Naive B cell (primary cell): ENCODE measurements at regions not wholly inside any gene's neighbourhood (a gene's known extent, or its start where the extent isn't known, plus 50 kb on each side); places are given as distances from the start of the nearest gene placed in this dataset.

Experiments
- ATAC-seq, 2 donors: fragments of 150-1000 bp; cut with Tn5 transposase; 2 replicates each; pipeline ENCODE4 v1.10.0; 2021; ENCODE audit warnings: low read depth in 2 of 2, mild to moderate bottlenecking in 2 of 2, moderate library complexity in 2 of 2
- DNase-seq: peaks from one replicate; pipeline ENCODE4 v3.0.0; 2022
- H3K27ac Mint-ChIP-seq, 6 donors: one replicate each; pipeline ENCODE4 v1.8.0; 2020 to 2022; ENCODE audit warnings: mild to moderate bottlenecking in 6 of 6, mixed read lengths in 6 of 6, moderate library complexity in 5 of 6, inconsistent platforms in 2 of 6
- H3K27me3 Mint-ChIP-seq, 3 donors: one replicate each; pipeline ENCODE4 v1.8.0; 2021 to 2022; ENCODE audit warnings: mixed read lengths in 3 of 3, mild to moderate bottlenecking in 1 of 3
- H3K36me3 Mint-ChIP-seq, 2 donors: one replicate each; pipeline ENCODE4 v1.8.0; 2020 to 2022; ENCODE audit warnings: mixed read lengths in 2 of 2, inconsistent platforms in 1 of 2, mild to moderate bottlenecking in 1 of 2
- H3K4me1 Mint-ChIP-seq, 3 donors: one replicate each; pipeline ENCODE4 v1.8.0; 2020 to 2022; ENCODE audit warnings: mixed read lengths in 3 of 3, inconsistent platforms in 1 of 3, mild to moderate bottlenecking in 1 of 3, moderate library complexity in 1 of 3
- H3K4me3 Mint-ChIP-seq, 8 donors: one replicate each; pipeline ENCODE4 v1.8.0; 2020 to 2022; ENCODE audit warnings: mild to moderate bottlenecking in 8 of 8, mixed read lengths in 8 of 8, moderate library complexity in 8 of 8, inconsistent platforms in 2 of 8
- H3K9me3 Mint-ChIP-seq, 7 donors: one replicate each; pipeline ENCODE4 v1.8.0; 2020 to 2022; ENCODE audit warnings: mixed read lengths in 7 of 7, mild to moderate bottlenecking in 5 of 7, inconsistent platforms in 2 of 7, moderate library complexity in 1 of 7

DNA sequence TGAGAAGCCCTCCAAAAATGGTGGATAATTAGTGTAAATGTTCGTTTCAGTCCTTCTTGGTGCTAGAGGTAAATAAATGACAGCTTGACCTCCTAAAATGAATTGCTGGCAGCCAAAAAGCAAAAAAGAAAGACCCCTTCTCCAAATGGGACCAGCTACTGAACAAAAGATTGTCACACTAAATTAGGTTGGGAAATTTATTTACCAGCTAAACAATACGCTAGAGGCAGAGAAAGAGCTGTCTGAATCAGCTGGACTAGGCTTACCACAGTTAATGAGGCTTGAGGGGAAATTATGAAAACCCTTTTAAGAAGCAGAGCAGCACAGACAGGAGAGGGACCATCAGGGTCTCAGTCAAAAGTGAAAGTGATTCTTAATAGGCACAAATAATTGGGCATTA lies 498.9 kb downstream of the SUCLA2 start:
- Mint-ChIP-seq H3K27ac (no peak overlapping the region), H3K36me3 (no peaks in the 10 kb centered on the region), H3K27me3 (no peaks in the 10 kb centered on the region), H3K9me3 (peaks cover 0 to 5% (median 0%) of the 10 kb centered on the region in 7 donors), H3K4me3 (no peak overlapping the region), H3K4me1 (peaks cover 11 to 12% (median 11%) of the 10 kb centered on the region in 3 donors)
- DNase-seq (no peak), ATAC-seq (no peak)

DNA sequence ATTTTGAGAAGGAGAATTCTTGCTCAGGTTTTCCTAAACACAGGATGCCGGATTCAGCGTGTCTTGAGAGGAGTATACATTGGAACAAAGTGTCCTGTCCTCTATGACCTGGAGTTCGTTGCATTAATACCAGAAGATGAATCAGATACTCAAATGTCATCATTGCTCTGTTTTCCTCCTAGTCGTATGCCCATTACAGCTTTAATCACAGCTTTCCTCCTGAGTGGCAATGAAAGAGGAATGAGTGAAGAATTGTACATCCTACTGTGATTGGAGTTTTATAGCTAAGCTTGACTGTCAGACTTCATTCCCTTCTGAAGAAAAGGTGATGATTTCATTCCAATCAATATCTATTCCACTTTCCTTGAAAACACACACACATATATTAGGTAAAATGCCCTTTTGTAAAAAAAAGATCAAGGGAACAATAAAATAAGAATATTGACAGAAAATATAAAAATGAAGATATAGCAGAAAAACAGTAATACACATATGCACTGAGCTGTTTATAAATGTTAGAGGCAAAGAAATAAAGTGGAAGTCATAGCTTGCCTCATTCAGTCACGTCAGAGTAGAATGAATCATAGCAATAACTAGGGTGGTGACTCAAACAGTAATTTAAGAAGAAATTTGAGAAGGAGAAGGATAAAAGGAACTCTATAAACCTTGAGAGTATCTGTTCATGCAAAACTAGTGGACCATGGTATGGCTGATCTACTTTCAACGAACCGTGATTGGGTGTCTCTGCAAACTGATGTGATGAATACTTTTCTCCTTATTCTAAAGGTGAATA lies 501.5 kb downstream of the SUCLA2 start:
- no peak for DNase-seq
- peaks cover 11 to 12% (median 11%) of the 10 kb centered on the region in 3 donors for H3K4me1 Mint-ChIP-seq
- H3K27ac Mint-ChIP-seq: peak overlapping the region in 1 of 6 donors; percentile 47
- H3K36me3 Mint-ChIP-seq: no peaks in the 10 kb centered on the region
- ATAC-seq: no peak
- no peaks in the 10 kb centered on the region for H3K27me3 Mint-ChIP-seq
- no peak overlapping the region for H3K4me3 Mint-ChIP-seq
- peaks cover 0 to 11% (median 0%) of the 10 kb centered on the region in 7 donors for H3K9me3 Mint-ChIP-seq

DNA sequence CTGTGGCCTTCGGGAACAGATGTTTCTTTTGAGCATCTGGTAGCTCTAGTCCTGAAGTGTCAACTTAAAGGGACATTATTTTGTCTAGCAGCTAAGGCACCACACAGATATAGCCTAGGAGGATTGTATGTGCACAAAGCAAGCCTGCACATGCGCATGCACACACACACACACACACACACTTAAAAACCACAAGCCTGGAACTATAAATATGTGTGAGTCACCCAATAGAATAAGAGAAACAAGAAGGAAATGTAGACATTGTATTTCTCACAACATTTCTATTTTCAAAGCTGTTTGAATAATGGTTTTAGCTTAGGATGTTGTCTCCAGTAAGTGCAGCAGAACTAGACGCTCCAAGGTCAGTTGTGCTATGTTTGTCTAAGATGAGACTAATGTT lies 516.5 kb downstream of the SUCLA2 start:
- H3K27me3 Mint-ChIP-seq: no peaks in the 10 kb centered on the region
- DNase-seq (no peak), ATAC-seq (no peak)
- H3K4me1 Mint-ChIP-seq: no peaks in the 10 kb centered on the region
- H3K4me3 Mint-ChIP-seq: no peak overlapping the region
- no peak overlapping the region for H3K27ac Mint-ChIP-seq
- no peaks in the 10 kb centered on the region for H3K36me3 Mint-ChIP-seq
- H3K9me3 Mint-ChIP-seq: no peaks in the 10 kb centered on the region

DNA sequence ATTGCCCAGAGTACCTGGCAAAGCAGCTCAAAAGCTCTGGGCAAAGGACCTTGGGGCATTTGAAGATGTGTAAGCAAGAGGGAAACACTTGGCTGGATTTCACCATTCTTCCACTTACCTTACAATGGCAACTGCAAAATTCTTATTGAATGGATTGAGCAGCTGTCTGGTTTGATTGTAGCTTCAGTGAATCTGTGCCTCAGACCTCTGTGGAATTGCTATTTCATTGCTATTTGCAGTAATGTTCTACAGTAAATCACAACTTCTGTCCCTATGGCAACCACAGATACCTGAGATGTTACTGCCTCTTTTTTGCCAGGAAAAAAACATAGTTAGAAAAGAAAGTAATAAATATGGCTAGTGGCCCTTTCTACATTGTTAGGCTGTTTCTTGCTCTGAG lies 519.5 kb downstream of the SUCLA2 start:
- Mint-ChIP-seq H3K4me1 (no peaks in the 10 kb centered on the region), H3K27ac (no peak overlapping the region), H3K27me3 (no peaks in the 10 kb centered on the region), H3K36me3 (no peaks in the 10 kb centered on the region), H3K9me3 (peaks cover 0 to 5% (median 0%) of the 10 kb centered on the region in 7 donors), H3K4me3 (no peak overlapping the region)
- no peak for ATAC-seq
- no peak for DNase-seq

DNA sequence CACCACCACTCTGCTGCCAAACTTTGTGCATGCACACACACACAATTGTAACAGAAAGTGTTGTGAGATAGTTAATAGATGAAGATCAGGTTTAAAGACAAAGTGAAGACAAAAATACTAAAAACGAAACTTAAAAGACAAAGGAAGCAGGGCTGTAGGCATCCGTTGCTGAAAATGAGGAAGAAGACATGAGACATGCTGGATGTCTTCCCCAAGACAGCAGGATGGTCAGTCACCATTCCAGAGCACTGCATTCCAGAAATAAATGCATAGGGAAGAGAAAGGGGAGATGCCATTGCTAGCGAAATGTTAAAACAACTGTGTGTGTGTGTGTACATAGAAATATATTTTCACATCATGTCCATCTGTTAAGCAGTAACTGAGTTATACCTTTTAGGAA lies 520.1 kb downstream of the SUCLA2 start:
- DNase-seq: no peak
- Mint-ChIP-seq H3K9me3 (peaks cover 0 to 5% (median 0%) of the 10 kb centered on the region in 7 donors), H3K27ac (no peak overlapping the region), H3K36me3 (no peaks in the 10 kb centered on the region), H3K27me3 (no peaks in the 10 kb centered on the region), H3K4me1 (no peaks in the 10 kb centered on the region), H3K4me3 (no peak overlapping the region)
- no peak for ATAC-seq

DNA sequence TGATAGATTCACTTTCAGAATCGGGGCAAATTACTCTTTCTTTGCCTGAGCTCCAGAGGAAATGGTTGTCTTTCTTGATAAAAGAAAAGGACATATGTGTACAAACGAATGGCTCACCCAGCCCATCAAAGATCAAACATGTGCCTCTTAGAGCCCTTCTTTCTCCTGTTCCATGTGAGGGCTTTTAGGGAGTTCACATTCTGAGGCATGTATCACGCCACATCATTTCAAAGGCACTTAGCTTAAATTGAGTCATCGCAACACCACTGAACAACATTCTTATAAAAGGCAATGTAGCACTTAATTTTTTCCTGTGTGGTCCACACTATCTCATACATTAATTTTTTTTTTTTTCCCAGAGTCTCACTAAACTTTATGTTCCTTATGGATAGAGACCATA lies 521.0 kb downstream of the SUCLA2 start:
- H3K36me3 Mint-ChIP-seq: no peaks in the 10 kb centered on the region
- no peak for ATAC-seq
- peaks cover 0 to 5% (median 0%) of the 10 kb centered on the region in 7 donors for H3K9me3 Mint-ChIP-seq
- no peak for DNase-seq
- no peak overlapping the region for H3K27ac Mint-ChIP-seq
- no peaks in the 10 kb centered on the region for H3K27me3 Mint-ChIP-seq
- no peaks in the 10 kb centered on the region for H3K4me1 Mint-ChIP-seq
- no peak overlapping the region for H3K4me3 Mint-ChIP-seq

DNA sequence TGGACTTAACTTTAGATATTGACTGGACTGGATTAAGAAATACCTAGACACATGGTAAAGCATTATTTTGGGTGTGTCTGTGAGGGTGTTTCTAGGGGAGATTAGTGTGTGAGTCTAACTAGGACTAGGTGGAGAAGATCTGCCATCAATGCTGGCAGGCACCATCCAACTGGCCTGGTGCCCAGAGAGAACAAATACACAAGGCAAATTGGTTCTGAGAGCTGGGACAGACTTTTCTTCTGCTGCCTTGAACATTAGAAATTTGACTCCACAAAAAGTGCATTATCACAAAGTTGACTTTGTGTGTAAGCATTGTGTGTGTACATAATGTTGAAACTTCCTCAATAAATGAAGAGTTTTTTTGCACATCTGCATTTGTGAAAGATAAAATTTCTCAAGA lies 522.1 kb downstream of the SUCLA2 start:
- ATAC-seq: no peak
- peaks cover 0 to 5% (median 0%) of the 10 kb centered on the region in 7 donors for H3K9me3 Mint-ChIP-seq

DNA sequence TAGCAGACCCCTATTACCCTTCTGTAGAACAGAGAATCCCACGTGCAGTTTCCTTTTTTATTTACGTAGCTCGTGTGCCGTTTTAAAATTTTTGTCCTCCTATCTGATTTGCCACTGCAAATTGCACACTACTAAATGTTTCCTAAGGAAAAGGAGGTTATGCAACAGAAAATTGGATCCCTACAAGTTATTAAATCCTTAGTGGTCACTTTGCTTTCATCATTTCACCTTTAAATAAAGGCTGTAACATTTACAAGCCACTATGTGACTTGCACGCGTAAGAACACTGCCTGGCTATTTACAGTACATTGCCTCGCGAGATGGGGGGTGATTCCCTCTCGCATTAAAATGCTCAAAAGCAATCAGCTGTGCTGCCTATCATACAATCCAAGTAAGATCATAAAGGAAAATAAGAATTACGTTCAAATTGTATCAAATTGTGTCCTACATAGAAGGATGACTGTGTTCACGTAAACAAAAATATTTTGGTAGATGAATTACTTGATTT lies 525.6 kb downstream of the SUCLA2 start:
- H3K27me3 Mint-ChIP-seq: peaks cover 0 to 6% (median 0%) of the 10 kb centered on the region in 3 donors
- no peak overlapping the region for H3K4me3 Mint-ChIP-seq
- no peaks in the 10 kb centered on the region for H3K36me3 Mint-ChIP-seq
- ATAC-seq: no peak
- no peak overlapping the region for H3K27ac Mint-ChIP-seq
- no peaks in the 10 kb centered on the region for H3K4me1 Mint-ChIP-seq
- DNase-seq: no peak
- peaks cover 0 to 5% (median 0%) of the 10 kb centered on the region in 7 donors for H3K9me3 Mint-ChIP-seq

More for the DNA sequence above, 522.1 kb downstream of the SUCLA2 start:
- no peak overlapping the region for H3K27ac Mint-ChIP-seq
- H3K27me3 Mint-ChIP-seq: no peaks in the 10 kb centered on the region
- no peaks in the 10 kb centered on the region for H3K4me1 Mint-ChIP-seq
- no peak for DNase-seq
- no peaks in the 10 kb centered on the region for H3K36me3 Mint-ChIP-seq
- no peak overlapping the region for H3K4me3 Mint-ChIP-seq

DNA sequence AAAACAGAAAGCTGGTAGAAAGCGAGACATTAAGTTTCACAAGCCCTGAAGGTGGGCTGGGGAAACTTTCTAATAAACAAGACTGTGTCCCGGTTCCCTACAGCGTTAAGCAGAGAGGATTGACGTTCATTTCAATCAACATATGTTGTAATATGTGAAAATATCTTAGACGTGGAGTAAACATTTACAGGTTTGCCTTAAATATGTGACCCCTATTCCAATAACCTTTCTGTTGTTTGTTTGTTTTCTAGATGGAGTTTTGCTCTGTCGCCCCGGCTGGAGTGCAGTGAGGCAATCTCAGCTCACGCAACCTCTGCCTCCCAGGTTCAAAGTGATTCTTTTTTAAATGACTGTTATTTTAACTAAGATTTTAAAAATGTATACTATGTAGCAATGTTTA lies 526.2 kb downstream of the SUCLA2 start:
- no peak overlapping the region for H3K4me3 Mint-ChIP-seq
- peaks cover 0 to 6% (median 4%) of the 10 kb centered on the region in 3 donors for H3K27me3 Mint-ChIP-seq
- H3K36me3 Mint-ChIP-seq: no peaks in the 10 kb centered on the region
- H3K27ac Mint-ChIP-seq: no peak overlapping the region
- DNase-seq (no peak), ATAC-seq (no peak)
- no peaks in the 10 kb centered on the region for H3K4me1 Mint-ChIP-seq
- H3K9me3 Mint-ChIP-seq: peaks cover 0 to 5% (median 0%) of the 10 kb centered on the region in 7 donors

DNA sequence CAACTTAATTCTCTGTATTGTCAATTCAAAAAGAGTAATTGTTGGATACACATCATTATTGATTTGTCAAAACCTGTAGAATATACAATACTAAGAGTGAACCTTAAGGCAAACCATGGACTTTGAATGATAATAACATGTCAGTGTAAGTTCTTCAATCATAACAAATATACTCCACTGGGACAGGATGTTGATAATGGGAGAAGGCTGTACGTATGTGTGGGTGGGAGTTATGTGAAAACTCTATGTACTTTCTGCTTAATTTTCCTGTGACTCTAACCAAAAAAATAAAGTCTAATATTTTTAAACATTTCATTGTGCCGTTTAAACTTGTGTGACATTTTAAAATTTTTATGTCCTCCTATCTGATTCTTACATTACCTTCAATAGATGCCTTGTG lies 526.7 kb downstream of the SUCLA2 start:
- DNase-seq: no peak
- Mint-ChIP-seq H3K27ac (no peak overlapping the region), H3K9me3 (peaks cover 0 to 5% (median 0%) of the 10 kb centered on the region in 7 donors), H3K27me3 (peaks cover 0 to 10% (median 7%) of the 10 kb centered on the region in 3 donors), H3K4me3 (no peak overlapping the region), H3K36me3 (no peaks in the 10 kb centered on the region), H3K4me1 (no peaks in the 10 kb centered on the region)
- ATAC-seq: no peak

DNA sequence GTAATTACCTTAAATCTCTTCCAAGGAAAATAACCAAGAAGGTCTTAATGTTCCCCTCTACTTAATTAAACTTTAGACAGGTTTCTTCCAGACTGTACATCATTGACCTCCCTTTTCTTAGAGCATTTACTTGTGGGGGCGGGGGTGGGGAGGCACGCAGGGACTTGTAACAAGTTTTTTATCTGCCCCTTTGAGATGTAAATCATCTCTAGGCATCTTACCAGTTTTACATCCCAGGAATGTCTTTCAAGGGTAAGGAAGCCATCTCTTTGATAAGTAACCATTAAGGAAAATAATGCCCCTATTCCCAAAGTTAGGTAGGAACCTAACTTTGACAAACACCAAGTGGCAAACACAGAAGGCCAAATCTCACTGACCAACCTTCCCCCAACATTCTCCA lies 528.6 kb downstream of the SUCLA2 start:
- no peaks in the 10 kb centered on the region for H3K36me3 Mint-ChIP-seq
- ATAC-seq (no peak), DNase-seq (no peak)
- H3K9me3 Mint-ChIP-seq: peaks cover 0 to 14% (median 5%) of the 10 kb centered on the region in 7 donors
- H3K27me3 Mint-ChIP-seq: peaks cover 0 to 14% (median 7%) of the 10 kb centered on the region in 3 donors
- no peaks in the 10 kb centered on the region for H3K4me1 Mint-ChIP-seq
- H3K27ac Mint-ChIP-seq: no peak overlapping the region
- no peak overlapping the region for H3K4me3 Mint-ChIP-seq

DNA sequence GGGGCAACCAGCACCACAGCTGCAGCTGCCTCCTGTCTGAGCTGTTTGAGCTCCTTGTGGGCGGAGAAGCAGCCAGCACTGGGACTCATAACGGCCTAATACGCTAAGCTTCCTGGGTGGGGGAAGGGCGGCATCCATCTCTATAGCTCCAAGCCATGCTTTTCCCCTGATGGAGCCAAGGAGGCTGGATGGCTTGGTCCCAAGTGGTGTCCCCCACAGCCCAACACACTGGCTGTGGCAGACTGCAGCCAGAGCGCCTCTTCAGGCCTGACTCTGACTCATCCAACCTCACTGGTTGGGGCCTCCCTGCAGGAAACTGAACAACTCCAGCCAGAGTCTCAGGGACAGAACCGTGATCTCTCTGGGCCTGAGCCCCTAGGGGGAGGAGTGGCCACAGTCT lies 537.3 kb downstream of the SUCLA2 start:
- no peak for ATAC-seq
- Mint-ChIP-seq H3K27me3 (peaks cover 0 to 5% (median 0%) of the 10 kb centered on the region in 3 donors), H3K9me3 (peaks cover 10 to 45% (median 16%) of the 10 kb centered on the region in 7 donors), H3K4me3 (no peak overlapping the region), H3K27ac (no peak overlapping the region), H3K36me3 (peaks cover 0 to 8% of the 10 kb centered on the region in 2 donors), H3K4me1 (no peaks in the 10 kb centered on the region)
- no peak for DNase-seq

DNA sequence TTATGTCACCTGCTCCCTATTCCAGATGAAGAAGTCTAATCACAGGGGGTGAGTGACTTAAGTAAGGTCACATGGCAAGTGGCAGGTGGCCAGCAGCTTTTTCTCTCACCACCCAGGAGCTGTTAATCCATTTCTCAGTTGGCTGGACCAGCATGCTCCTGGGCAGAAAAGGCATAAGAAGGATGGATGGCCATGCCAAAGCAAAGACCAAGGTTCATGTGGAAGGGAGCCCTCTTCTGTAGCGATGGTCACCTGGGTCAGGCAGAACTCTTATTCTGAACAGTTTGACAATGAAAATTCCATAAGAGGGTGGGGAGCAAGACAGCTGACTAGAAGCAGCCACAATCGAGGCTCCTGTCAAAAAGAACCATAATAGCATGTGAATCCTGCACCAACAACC lies 538.1 kb downstream of the SUCLA2 start:
- Mint-ChIP-seq H3K4me3 (peak overlapping the region in 1 of 8 donors; percentile 25), H3K4me1 (no peaks in the 10 kb centered on the region), H3K9me3 (peaks cover 10 to 37% (median 16%) of the 10 kb centered on the region in 7 donors), H3K27ac (no peak overlapping the region), H3K27me3 (peaks cover 0 to 5% (median 0%) of the 10 kb centered on the region in 3 donors), H3K36me3 (peaks cover 0 to 8% of the 10 kb centered on the region in 2 donors)
- ATAC-seq (no peak), DNase-seq (no peak)

DNA sequence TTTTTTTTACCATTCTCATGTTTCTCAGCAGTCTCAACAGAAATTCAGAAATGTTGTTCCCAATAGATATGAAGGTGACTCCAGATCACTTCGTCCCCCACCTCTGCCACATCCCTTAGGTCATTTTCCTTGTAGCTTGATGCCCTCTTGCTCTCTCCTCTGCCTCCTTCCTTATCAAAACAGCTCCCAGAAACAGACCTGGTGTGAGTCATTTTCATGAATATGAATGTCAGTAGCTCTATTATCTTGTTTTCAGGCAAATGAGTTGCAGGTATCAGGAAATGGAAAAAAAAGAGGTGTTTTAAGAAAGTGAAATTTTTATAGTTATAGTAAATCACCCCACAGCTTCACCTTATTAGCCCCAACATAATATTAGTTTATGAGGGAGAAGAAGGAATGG lies 539.3 kb downstream of the SUCLA2 start:
- no peak overlapping the region for H3K4me3 Mint-ChIP-seq
- no peak overlapping the region for H3K27ac Mint-ChIP-seq
- peaks cover 6 to 27% (median 16%) of the 10 kb centered on the region in 7 donors for H3K9me3 Mint-ChIP-seq
- peaks cover 0 to 5% (median 0%) of the 10 kb centered on the region in 3 donors for H3K27me3 Mint-ChIP-seq
- no peaks in the 10 kb centered on the region for H3K4me1 Mint-ChIP-seq
- no peak for DNase-seq
- no peak for ATAC-seq
- peaks cover 0 to 8% of the 10 kb centered on the region in 2 donors for H3K36me3 Mint-ChIP-seq
